Sigmoid colon (tissue), 6 donors: ENCODE measurements at regions not wholly inside any gene's neighbourhood (a gene's known extent, or its start where the extent isn't known, plus 50 kb on each side); places are given as distances from the start of the nearest gene placed in this dataset.
A peak's percentile ranks its signal among the peaks of the same experiment; 100 is the strongest.

Source experiments
- DNase-seq: peaks from one replicate; pipeline ENCODE4 v3.0.0-alpha.2; 2019
- H3K27ac ChIP-seq, 4 donors: fragments of 200-600 bp; sonication (generic); one replicate each; pipeline ENCODE4 v1.5.1; 2016 to 2019; ENCODE audit warnings: mild to moderate bottlenecking in 1 of 4
- H3K27me3 ChIP-seq, 3 donors: fragments of 200-600 bp; sonication (generic); one replicate each; pipeline ENCODE4 v1.5.1; 2019; ENCODE audit warnings: mild to moderate bottlenecking in 1 of 3
- H3K36me3 ChIP-seq, 4 donors: fragments of 200-600 bp; sonication (generic); one replicate each; pipeline ENCODE4 v1.5.1; 2016 to 2019
- H3K4me1 ChIP-seq, 4 donors: fragments of 200-600 bp; sonication (generic); one replicate each; pipeline ENCODE4 v1.5.1; 2017 to 2019
- H3K4me3 ChIP-seq, 4 donors: fragments of 200-600 bp; sonication (generic); one replicate each; pipeline ENCODE4 v1.5.1; 2017 to 2019; ENCODE audit warnings: mild to moderate bottlenecking in 2 of 4, moderate library complexity in 1 of 4
- H3K9me3 ChIP-seq, 4 donors: fragments of 200-600 bp in 3 of 4; sonication (generic) in 3 of 4; one replicate each; pipeline versions ENCODE4 v1.5.1 to v1.6.1; 2013 to 2019
- EP300 ChIP-seq, 4 donors: sonication (generic); formaldehyde crosslinking; IDR thresholded peaks; one replicate each; pipeline ENCODE4 v1.6.1; 2017; ENCODE audit warnings: antibody characterized with exemption in 4 of 4
- POLR2A ChIP-seq, 2 donors: fragments of 450-650 bp; IDR thresholded peaks; one replicate each; pipeline ENCODE4 v1.6.1; 2016; ENCODE audit warnings: antibody characterized with exemption in 2 of 2, mild to moderate bottlenecking in 2 of 2, moderate library complexity in 2 of 2
- POLR2AphosphoS5 ChIP-seq, 4 donors: sonication (generic); formaldehyde crosslinking; IDR thresholded peaks; one replicate each; pipeline ENCODE4 v1.6.1; 2017; ENCODE audit warnings: antibody characterized with exemption in 4 of 4
- whole genome bisulfite sequencing, 2 donors: extraction: QIAGEN DNeasy Blood & Tissue Kit; methylation state at CpG; one replicate each; pipeline ENCODE4 v1.1.7; 2013; 5-methylcytosine and 5-hydroxymethylcytosine counted together
- intact Hi-C: fragments of 100-400 bp; cut with DNase I; formaldehyde crosslinking; loops from one replicate; pipeline ENCODE4 v1.15.1; 2023
- TF ChIP-seq, protein P1 (sequence below), 4 experiments: fragments of 450-650 bp in 3 of 4; fragments of 200-600 bp in 1 of 4; IDR thresholded peaks; one replicate each; pipeline ENCODE4 v1.5.1; 2016 to 2019; ENCODE audit warnings: antibody characterized with exemption in 4 of 4, mild to moderate bottlenecking in 3 of 4, moderate library complexity in 2 of 4
- donor health status: healthy with polysubstance abuse.
- donor health status: healthy.

DNA sequence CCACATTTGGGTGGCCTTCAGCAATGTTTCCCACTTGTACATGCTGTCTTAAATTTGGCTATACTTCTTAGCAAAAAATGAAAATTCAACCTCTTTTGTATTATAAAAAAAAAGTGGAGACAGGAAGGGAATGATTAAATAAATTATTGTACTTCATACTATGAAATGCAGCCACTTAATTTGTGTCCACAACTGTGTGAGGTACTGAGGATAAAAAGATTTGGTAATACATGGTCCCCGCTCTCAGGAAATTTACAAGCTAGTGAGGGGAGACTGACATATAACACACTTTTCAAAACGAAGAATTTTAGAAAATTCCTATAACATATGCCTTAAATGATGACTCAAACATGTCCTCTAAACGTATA lies 105.0 kb downstream of the HNRNPD start:
- Histone ChIP-seq H3K36me3 (no peaks in the 10 kb centered on the region), H3K27me3 (no peaks in the 10 kb centered on the region), H3K4me1 (no peaks in the 10 kb centered on the region), H3K27ac (no peak overlapping the region), H3K4me3 (no peak overlapping the region), H3K9me3 (no peaks in the 10 kb centered on the region)
- DNase-seq: no peak
- WGBS, 2 donors: 63 to 74% methylated on average over 3 of the region's 3 CpGs
- TF ChIP-seq, protein P1, sequence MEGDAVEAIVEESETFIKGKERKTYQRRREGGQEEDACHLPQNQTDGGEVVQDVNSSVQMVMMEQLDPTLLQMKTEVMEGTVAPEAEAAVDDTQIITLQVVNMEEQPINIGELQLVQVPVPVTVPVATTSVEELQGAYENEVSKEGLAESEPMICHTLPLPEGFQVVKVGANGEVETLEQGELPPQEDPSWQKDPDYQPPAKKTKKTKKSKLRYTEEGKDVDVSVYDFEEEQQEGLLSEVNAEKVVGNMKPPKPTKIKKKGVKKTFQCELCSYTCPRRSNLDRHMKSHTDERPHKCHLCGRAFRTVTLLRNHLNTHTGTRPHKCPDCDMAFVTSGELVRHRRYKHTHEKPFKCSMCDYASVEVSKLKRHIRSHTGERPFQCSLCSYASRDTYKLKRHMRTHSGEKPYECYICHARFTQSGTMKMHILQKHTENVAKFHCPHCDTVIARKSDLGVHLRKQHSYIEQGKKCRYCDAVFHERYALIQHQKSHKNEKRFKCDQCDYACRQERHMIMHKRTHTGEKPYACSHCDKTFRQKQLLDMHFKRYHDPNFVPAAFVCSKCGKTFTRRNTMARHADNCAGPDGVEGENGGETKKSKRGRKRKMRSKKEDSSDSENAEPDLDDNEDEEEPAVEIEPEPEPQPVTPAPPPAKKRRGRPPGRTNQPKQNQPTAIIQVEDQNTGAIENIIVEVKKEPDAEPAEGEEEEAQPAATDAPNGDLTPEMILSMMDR (IDR thresholded peaks at IDR 0.05): no peak
- TF ChIP-seq POLR2AphosphoS5 (IDR thresholded peaks at IDR 0.05) (no peak), EP300 (IDR thresholded peaks at IDR 0.05) (no peak), POLR2A (IDR thresholded peaks at IDR 0.05) (no peak)
- intact Hi-C loops: loop anchor here (5.0 kb wide), 1 partner anchor 862 kb away; no protein-coding TSS in a partner anchor

DNA sequence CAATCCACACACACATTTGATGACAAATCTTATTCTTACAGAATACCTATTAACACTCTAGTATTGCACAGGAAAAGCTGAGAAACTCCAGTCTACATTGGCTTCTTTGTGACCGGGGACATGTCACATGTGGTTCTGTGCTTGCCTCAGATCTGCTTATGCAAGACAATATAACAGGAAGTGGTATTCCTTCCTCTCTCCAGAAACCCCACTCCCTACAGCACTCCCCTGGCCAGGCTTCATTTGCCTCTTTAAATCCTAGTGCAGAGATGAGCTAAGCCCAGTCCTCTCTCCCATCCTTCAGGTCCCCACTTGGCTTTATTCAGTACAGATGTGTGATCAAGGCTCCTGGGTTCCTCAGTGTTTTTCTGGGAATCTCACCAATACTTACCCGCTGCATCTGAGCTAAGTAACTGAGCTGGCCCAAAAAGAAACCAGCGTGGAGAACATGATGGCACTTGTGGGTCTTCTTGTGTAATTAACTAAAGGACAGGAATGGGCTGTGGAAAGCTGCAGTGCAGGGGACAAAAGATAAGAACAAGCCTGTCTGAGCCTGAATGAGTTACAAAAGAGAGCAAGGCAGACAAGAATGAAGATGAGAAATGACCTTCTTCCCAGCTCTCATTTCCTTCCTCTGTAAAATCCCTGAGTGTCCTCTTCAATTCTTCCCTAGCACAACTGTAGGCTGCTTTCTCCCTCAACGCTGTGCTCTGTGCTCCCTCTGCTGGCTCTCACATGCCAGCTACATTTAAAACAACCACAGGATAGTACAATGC lies 105.6 kb downstream of the HNRNPD start:
- 44 to 53% methylated on average over 4 of the region's 4 CpGs for WGBS, 2 donors
- Histone ChIP-seq H3K4me1 (no peaks in the 10 kb centered on the region), H3K9me3 (no peaks in the 10 kb centered on the region), H3K27me3 (no peaks in the 10 kb centered on the region), H3K4me3 (no peak overlapping the region), H3K27ac (no peak overlapping the region), H3K36me3 (no peaks in the 10 kb centered on the region)
- peak; percentile 74 for DNase-seq
- TF ChIP-seq POLR2AphosphoS5 (IDR thresholded peaks at IDR 0.05): no peak
- no peak for TF ChIP-seq EP300 (IDR thresholded peaks at IDR 0.05)
- TF ChIP-seq POLR2A (IDR thresholded peaks at IDR 0.05): no peak
- TF ChIP-seq, protein P1 (IDR thresholded peaks at IDR 0.05): peak; percentile 29 to 69 (median 50)
- intact Hi-C loops: loop anchor here (5.0 kb wide), 1 partner anchor 861 kb away; no protein-coding TSS in a partner anchor

DNA sequence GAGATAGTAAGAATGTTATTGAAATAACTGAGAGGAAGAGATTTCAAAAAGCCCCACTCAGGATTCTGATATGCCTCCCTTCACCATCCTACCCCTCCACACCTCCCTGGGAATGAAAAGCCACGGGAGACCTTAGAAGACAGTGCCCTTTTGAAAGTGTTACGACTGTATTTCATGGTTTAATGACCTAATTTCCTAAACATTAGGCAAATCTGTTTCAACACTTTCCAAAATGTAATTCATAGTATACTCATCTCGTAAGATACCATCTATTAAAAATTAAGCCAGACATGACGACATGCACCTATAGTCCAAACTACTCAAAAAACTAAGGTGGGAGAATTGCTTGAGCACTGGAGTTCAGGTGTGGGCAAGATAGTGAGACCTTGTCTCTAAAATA lies 106.3 kb downstream of the HNRNPD start:
- TF ChIP-seq POLR2AphosphoS5 (IDR thresholded peaks at IDR 0.05) (no peak), POLR2A (IDR thresholded peaks at IDR 0.05) (no peak), EP300 (IDR thresholded peaks at IDR 0.05) (no peak)
- TF ChIP-seq, protein P1 (IDR thresholded peaks at IDR 0.05): no peak
- Histone ChIP-seq H3K36me3 (no peaks in the 10 kb centered on the region), H3K9me3 (no peaks in the 10 kb centered on the region), H3K27me3 (no peaks in the 10 kb centered on the region), H3K4me1 (no peaks in the 10 kb centered on the region), H3K4me3 (no peak overlapping the region), H3K27ac (no peak overlapping the region)
- WGBS, 2 donors: 69 to 72% methylated on average over 4 of the region's 4 CpGs
- DNase-seq: no peak
- intact Hi-C loops: loop anchor here (5.0 kb wide), 1 partner anchor 860 kb away; no protein-coding TSS in a partner anchor

DNA sequence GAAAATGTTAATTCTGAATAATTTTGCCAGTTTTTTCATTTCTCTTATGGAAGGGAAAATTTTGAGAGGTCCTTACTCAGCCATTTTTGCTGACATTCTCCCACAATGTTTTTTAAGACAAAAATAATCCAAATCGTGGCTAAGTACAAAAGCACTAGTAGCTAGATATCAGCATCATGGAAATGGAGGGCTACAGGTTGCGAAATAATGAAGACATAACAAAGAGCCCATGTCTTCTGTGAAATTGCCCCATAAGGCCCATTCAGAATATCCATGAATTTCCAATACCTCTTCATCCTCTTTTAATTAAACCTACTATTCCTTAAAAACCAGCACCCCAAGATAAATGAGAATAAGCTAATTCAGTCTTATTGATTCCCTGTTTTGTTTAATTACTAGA lies 107.4 kb downstream of the HNRNPD start:
- no peaks in the 10 kb centered on the region for H3K27me3 ChIP-seq
- 71 to 79% methylated on average over 2 of the region's 2 CpGs for WGBS, 2 donors
- no peak for DNase-seq
- no peak overlapping the region for H3K4me3 ChIP-seq
- intact Hi-C loops: loop anchor here (5.0 kb wide), 1 partner anchor 859 kb away; no protein-coding TSS in a partner anchor
- H3K27ac ChIP-seq: no peak overlapping the region
- H3K9me3 ChIP-seq: no peaks in the 10 kb centered on the region
- no peaks in the 10 kb centered on the region for H3K36me3 ChIP-seq
- TF ChIP-seq POLR2AphosphoS5 (IDR thresholded peaks at IDR 0.05) (no peak), POLR2A (IDR thresholded peaks at IDR 0.05) (no peak), EP300 (IDR thresholded peaks at IDR 0.05) (no peak)
- TF ChIP-seq, protein P1 (IDR thresholded peaks at IDR 0.05): no peak
- H3K4me1 ChIP-seq: no peaks in the 10 kb centered on the region
